ACC112 (cell line): ENCODE measurements at regions not wholly inside any gene's neighbourhood (a gene's known extent, or its start where the extent isn't known, plus 50 kb on each side); places are given as distances from the start of the nearest gene placed in this dataset.
"Not testable (repeated sequence)": the region's sequence is repeated elsewhere in the genome, so short reads cannot be mapped to it uniquely, and the experiment has no call there.

Experiments
- H2AFZ ChIP-seq: fragments of 200-600 bp; sonication (generic); one replicate; pipeline ENCODE4 v1.6.0; 2017; ENCODE audit warnings: antibody characterized with exemption, low read length; ENCODE audit not compliant: unreplicated experiment
- H3K27ac ChIP-seq: fragments of 200-600 bp; sonication (generic); 2 replicates; pipeline ENCODE4 v1.5.1; 2014; ENCODE audit warnings: low read depth, mild to moderate bottlenecking, antibody characterized with exemption, low read length, moderate library complexity
- H3K27me3 ChIP-seq: fragments of 200-600 bp; sonication (generic); 2 replicates; pipeline ENCODE4 v1.6.1; 2014; ENCODE audit warnings: mild to moderate bottlenecking, antibody characterized with exemption, low read length, moderate library complexity, mixed read lengths; ENCODE audit not compliant: insufficient read depth
- H3K36me3 ChIP-seq: fragments of 200-600 bp; sonication (generic); 2 replicates; pipeline ENCODE4 v1.6.1; 2016; ENCODE audit warnings: mild to moderate bottlenecking, antibody characterized with exemption, low read length, moderate library complexity, mixed read lengths; ENCODE audit not compliant: insufficient read depth
- H3K4me1 ChIP-seq: fragments of 200-600 bp; sonication (generic); one replicate; pipeline ENCODE4 v1.6.1; 2016; ENCODE audit warnings: low read length, mixed read lengths; ENCODE audit not compliant: insufficient read depth, unreplicated experiment, control insufficient read depth
- H3K4me3 ChIP-seq: fragments of 200-600 bp; sonication (generic); 2 replicates; pipeline ENCODE4 v1.5.1; 2014; ENCODE audit warnings: mild to moderate bottlenecking, low read depth, low read length
- H3K79me2 ChIP-seq: fragments of 200-600 bp; sonication (generic); one replicate; pipeline ENCODE4 v1.6.0; 2016; ENCODE audit warnings: low read length; ENCODE audit not compliant: control insufficient read depth, unreplicated experiment, insufficient read depth

GRCh38 chr4:59537246-59537886 is 1662.8 kb upstream of the ADGRL3 start:
- H3K27me3 ChIP-seq: no peaks in the 10 kb centered on the region; the same call in none of the 2 replicates
- H3K4me3 ChIP-seq: no peak overlapping the region

GRCh38 chr4:59539401-59539800 is 1660.7 kb upstream of the ADGRL3 start:
- Histone ChIP-seq H3K36me3 (no peaks in the 10 kb centered on the region), H3K4me3 (no peak overlapping the region)

More at GRCh38 chr4:59537246-59537886, 1662.8 kb upstream of the ADGRL3 start:
- Histone ChIP-seq H3K27ac (no peak overlapping the region), H3K79me2 (no peaks in the 10 kb centered on the region), H3K4me1 (no peaks in the 10 kb centered on the region), H3K36me3 (no peaks in the 10 kb centered on the region), H2AFZ (no peak overlapping the region)

GRCh38 chr4:59540311-59540710 is 1659.8 kb upstream of the ADGRL3 start:
- H3K36me3 ChIP-seq: no peaks in the 10 kb centered on the region
- no peaks in the 10 kb centered on the region; the same call in none of the 2 replicates for H3K27me3 ChIP-seq
- H3K4me1 ChIP-seq: no peaks in the 10 kb centered on the region
- H3K4me3 ChIP-seq: no peak overlapping the region
- H2AFZ ChIP-seq: no peak overlapping the region
- H3K27ac ChIP-seq: no peak overlapping the region
- no peaks in the 10 kb centered on the region for H3K79me2 ChIP-seq

More at GRCh38 chr4:59539401-59539800, 1660.7 kb upstream of the ADGRL3 start:
- Histone ChIP-seq H3K4me1 (no peaks in the 10 kb centered on the region), H3K27me3 (no peaks in the 10 kb centered on the region; the same call in none of the 2 replicates), H3K79me2 (no peaks in the 10 kb centered on the region), H2AFZ (no peak overlapping the region), H3K27ac (no peak overlapping the region)

GRCh38 chr4:59553063-59553720 is 1646.9 kb upstream of the ADGRL3 start:
- peaks cover 5% of the 10 kb centered on the region for H3K4me1 ChIP-seq
- H3K27ac ChIP-seq: peak overlapping the region; percentile 47
- no peaks in the 10 kb centered on the region for H3K36me3 ChIP-seq
- no peaks in the 10 kb centered on the region for H3K79me2 ChIP-seq
- peak overlapping the region; percentile 71 for H2AFZ ChIP-seq
- H3K27me3 ChIP-seq: no peaks in the 10 kb centered on the region
- H3K4me3 ChIP-seq: peak overlapping the region; percentile 67

GRCh38 chr4:59553721-59554091 is 1646.4 kb upstream of the ADGRL3 start:
- Histone ChIP-seq H2AFZ (peak overlapping the region; percentile 29), H3K36me3 (no peaks in the 10 kb centered on the region), H3K4me1 (peaks cover 5% of the 10 kb centered on the region), H3K4me3 (peak overlapping the region; percentile 67), H3K27me3 (no peaks in the 10 kb centered on the region), H3K79me2 (no peaks in the 10 kb centered on the region), H3K27ac (peak overlapping the region; percentile 47)

- not testable (repeated sequence) for H3K36me3 ChIP-seq, H3K27me3 ChIP-seq, H3K4me1 ChIP-seq, H3K27ac ChIP-seq, H2AFZ ChIP-seq, H3K4me3 ChIP-seq, H3K79me2 ChIP-seq
These were observed 1643.9 kb upstream of the ADGRL3 start for GRCh38 chr4:59556191-59556590.

- H3K36me3 ChIP-seq, H3K79me2 ChIP-seq, H3K4me1 ChIP-seq, H3K27ac ChIP-seq, H3K4me3 ChIP-seq, H3K27me3 ChIP-seq, H2AFZ ChIP-seq: not testable (repeated sequence)
These were observed 1639.9 kb upstream of the ADGRL3 start for GRCh38 chr4:59560141-59560648.

GRCh38 chr4:59565836-59566235 is 1634.3 kb upstream of the ADGRL3 start:
- Histone ChIP-seq H3K36me3 (no peaks in the 10 kb centered on the region), H3K4me1 (no peaks in the 10 kb centered on the region), H3K27ac (no peak overlapping the region)

GRCh38 chr4:59570860-59571476 is 1629.2 kb upstream of the ADGRL3 start:
- Histone ChIP-seq H3K4me1 (no peaks in the 10 kb centered on the region), H3K4me3 (no peak overlapping the region), H3K36me3 (no peaks in the 10 kb centered on the region), H3K27ac (no peak overlapping the region), H2AFZ (no peak overlapping the region), H3K27me3 (peaks cover 13% of the 10 kb centered on the region; the same call in 1 of the 2 replicates), H3K79me2 (no peaks in the 10 kb centered on the region)

More at GRCh38 chr4:59565836-59566235, 1634.3 kb upstream of the ADGRL3 start:
- Histone ChIP-seq H3K27me3 (no peaks in the 10 kb centered on the region), H2AFZ (no peak overlapping the region), H3K79me2 (no peaks in the 10 kb centered on the region), H3K4me3 (no peak overlapping the region)

GRCh38 chr4:59571805-59572430 is 1628.2 kb upstream of the ADGRL3 start:
- Histone ChIP-seq H3K27me3 (peaks cover 15% of the 10 kb centered on the region; the same call in 1 of the 2 replicates), H3K36me3 (no peaks in the 10 kb centered on the region), H3K27ac (no peak overlapping the region), H3K79me2 (no peaks in the 10 kb centered on the region), H3K4me1 (no peaks in the 10 kb centered on the region), H2AFZ (peak overlapping the region; percentile 11), H3K4me3 (no peak overlapping the region)
